GM12874 (cell line): ENCODE measurements at regions not wholly inside any gene's neighbourhood (a gene's known extent, or its start where the extent isn't known, plus 50 kb on each side); places are given as distances from the start of the nearest gene placed in this dataset.

Source experiments
- TF ChIP-seq, protein P1 (sequence below): IDR thresholded peaks from 2 replicates; pipeline ENCODE4 v1.5.1; 2011; ENCODE audit warnings: low read depth, mild to moderate bottlenecking, control low read depth, low read length, moderate library complexity; ENCODE audit not compliant: insufficient read depth

DNA sequence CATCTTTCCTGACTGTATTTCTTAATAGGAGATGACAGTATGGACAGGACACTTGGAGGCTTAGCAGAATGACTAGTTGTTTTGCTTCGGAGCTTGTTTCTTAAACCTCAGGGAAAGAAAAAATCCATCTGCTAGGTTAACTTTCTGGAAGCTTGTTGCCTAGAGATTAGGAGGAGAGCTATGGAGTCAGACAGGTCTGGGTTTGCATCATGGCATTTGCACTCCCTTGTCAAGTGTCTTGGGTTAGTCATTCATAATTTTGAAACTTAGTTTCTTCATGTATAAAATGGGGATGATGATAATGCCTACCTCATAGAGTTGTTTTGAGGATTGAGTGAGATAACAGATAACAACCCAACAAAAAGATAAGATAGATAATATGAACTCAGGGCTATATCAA, 231.5 kb downstream of the STK31 start:
- TF ChIP-seq, protein P1, sequence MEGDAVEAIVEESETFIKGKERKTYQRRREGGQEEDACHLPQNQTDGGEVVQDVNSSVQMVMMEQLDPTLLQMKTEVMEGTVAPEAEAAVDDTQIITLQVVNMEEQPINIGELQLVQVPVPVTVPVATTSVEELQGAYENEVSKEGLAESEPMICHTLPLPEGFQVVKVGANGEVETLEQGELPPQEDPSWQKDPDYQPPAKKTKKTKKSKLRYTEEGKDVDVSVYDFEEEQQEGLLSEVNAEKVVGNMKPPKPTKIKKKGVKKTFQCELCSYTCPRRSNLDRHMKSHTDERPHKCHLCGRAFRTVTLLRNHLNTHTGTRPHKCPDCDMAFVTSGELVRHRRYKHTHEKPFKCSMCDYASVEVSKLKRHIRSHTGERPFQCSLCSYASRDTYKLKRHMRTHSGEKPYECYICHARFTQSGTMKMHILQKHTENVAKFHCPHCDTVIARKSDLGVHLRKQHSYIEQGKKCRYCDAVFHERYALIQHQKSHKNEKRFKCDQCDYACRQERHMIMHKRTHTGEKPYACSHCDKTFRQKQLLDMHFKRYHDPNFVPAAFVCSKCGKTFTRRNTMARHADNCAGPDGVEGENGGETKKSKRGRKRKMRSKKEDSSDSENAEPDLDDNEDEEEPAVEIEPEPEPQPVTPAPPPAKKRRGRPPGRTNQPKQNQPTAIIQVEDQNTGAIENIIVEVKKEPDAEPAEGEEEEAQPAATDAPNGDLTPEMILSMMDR, result no peak

DNA sequence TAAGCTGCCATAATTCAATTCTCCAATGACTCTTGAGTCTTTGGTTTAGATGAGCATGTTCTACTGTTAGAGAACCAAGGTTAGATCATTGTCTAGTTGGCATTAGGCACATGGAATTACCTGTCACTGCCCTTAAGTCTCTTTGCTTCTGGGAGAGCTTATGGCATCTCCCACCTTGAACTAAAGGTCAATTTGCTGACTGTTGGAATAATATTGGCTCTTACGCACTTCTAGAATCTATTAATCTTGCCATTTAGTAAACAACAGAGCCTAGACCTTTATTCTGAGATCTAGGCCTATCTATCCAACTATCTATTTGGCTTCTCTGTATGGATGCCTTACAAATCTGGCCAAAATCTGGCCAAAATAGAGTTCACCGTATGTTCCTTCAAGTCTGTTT, 232.0 kb downstream of the STK31 start:
- TF ChIP-seq, protein P1, result no peak

DNA sequence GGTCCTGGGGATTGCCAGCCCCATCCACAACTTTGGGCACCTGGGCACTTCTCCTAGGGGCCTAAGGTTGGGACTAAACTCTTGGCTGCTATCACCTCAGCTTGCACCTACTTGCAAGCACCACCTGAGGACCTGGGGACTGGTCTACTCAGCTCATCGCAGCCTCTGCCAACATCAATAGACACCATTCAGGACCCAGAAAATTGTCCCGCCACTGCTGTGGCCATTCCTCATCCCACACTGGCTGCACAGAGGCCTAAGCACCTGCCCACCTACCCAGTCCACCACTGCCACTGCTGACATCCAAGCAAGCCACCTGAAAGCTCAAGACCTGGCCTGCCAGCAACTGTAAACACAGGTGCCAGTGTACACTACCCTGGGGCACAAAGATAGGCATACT, 234.1 kb downstream of the STK31 start:
- TF ChIP-seq, protein P1, result no peak

DNA sequence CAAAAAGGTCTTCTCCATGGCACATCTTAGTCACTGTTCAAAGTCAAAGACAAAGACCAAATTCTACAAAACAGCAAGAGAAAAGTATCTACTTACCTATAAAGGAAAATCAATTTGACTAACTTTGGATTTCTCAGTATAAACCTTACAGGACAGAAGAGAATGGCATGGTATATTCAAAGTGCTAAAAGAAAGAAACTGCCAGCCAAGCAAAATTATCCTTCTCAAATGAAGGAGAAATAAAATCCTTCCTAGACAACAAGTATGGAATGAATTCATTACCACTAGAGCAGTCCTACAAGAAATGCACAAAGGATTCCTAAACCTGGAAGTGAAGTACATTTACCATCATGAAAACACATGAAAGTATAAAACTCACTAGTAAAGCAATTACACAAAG, 235.5 kb downstream of the STK31 start:
- TF ChIP-seq, protein P1, result no peak

DNA sequence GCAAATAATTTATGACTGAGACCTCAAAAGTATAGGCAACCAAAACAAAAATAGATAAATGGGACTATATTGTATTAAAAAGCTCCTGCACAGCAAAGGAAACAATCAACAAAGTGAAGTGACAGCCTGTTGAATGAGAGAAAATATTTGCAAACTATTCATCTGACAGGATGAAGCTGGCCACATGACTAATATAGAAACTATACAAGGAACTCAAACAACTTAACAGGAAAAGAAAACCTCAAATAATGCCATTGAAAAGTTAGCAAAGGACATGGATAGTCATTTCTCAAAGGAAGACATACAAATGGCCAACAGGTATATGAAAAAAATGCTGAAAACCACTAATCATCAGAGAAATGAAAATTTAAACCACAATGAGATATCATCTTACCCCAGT, 245.1 kb downstream of the STK31 start:
- TF ChIP-seq, protein P1, result no peak

DNA sequence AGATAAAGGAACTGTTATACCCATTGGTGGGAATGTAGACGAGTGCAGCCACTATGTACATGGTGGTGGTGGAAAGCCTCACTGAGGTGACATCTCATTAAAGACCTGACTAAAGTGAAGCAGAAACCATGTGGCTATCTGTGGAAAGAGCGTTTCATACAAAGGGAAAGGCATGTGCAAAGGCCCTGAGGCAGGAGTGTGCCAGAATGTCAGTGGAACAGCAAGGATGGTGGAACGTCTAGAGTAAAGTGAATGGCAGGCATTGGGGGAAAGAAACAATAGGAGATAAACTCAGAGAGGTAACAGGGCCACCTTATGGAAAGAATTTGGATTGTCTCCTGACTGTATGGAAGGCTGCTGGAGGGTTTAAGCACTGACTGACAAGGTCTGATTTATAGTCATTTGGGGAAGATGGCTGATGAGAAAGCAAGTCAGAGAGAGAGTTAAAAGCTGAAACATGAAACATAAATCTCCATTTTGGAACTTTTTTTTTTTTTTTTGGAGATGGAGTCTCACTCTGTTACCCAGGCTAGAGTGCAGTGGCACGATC, 245.7 kb downstream of the STK31 start:
- TF ChIP-seq, protein P1, result no peak

DNA sequence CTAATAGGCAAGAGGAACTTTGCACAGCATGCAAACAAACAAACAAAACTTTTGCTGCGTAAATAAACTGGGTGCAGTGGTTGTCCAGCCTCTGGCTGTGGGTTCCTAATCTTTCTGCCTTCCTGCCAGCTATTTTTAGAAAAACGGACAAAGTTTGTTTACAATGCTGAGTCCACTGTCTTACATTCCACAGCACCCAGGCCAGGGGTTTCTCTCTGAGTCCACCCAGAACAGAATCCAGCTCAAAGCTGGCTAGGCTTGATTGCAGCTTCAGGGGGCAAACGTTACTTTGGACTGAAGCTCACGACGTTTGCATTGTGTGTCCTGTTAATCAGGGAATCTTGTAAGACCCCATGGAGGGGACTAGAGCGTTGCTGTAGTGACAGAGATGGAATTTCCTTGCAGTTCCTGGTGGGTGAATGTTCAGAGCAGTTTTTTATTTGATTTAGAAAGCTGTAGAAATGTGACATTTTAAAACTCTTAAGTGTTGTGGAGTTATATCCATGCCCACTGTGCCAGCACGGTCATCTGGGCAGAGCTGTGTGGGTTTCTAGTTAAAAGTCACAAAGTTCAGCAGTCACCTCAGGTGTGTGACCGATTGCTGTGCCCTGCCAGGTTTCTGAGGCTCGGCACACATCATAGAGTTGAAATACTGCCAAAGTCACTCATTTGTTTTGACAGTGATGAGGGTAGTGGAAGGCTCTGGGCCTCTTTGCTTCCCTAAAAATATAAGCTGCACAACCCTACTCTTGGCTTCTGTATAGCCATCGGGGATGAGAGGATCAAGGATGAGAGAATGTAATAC, 247.0 kb downstream of the STK31 start:
- TF ChIP-seq, protein P1, result no peak
